ENCODE measurements at regions not wholly inside any gene's neighbourhood (a gene's known extent, or its start where the extent isn't known, plus 50 kb on each side); places are given as distances from the start of the nearest gene placed in this dataset.

DNA sequence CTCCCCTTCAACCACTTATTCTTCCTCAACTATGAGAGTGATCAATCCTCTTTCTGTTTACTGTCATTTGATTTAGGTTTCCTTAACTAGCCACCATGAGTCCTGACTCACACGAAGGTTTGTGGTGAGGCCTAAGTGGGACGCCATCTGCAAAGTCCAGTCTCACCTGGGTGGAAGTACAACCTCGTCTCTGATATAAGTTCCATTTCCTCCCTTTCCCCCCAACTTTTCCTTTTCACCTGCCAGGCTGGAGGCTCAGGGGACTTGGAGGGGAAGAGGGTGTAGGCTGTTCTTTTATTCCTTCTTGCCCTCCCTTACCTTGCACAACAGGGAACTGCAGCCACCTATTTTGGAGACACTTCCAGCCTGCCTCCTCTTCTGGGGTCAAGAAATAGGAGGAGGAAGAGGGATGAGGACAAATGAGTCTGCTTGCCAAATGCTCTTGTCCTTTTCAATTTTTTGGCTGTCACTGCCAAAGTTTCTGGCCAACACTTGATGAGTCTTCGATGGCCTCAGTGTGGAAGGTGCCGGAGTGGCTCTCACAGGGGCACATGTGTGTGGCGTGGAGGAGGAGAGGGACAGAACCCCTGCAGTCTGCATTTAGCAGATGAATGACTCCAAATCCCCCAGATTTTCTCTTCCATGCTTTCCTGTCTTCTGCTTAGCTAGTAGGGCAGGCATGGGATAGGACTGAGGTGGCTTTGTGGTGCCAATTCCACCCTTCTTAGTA lies 249.6 kb downstream of the NSG2 start:
- Histone ChIP-seq H3K36me3 (ENCODE audit: low read depth) (no peaks in the 10 kb centered on the region), H3K9me3 (peaks cover under 1% of the 10 kb centered on the region), H3K4me1 (ENCODE audit: low read depth) (no peaks in the 10 kb centered on the region), H3K4me3 (no peak overlapping the region)
- DNase-seq (no peak), ATAC-seq (no peak)
- intact Hi-C loops (cut with DNase I, micrococcal nuclease), result no loop called here
- TF ChIP-seq, protein P1, sequence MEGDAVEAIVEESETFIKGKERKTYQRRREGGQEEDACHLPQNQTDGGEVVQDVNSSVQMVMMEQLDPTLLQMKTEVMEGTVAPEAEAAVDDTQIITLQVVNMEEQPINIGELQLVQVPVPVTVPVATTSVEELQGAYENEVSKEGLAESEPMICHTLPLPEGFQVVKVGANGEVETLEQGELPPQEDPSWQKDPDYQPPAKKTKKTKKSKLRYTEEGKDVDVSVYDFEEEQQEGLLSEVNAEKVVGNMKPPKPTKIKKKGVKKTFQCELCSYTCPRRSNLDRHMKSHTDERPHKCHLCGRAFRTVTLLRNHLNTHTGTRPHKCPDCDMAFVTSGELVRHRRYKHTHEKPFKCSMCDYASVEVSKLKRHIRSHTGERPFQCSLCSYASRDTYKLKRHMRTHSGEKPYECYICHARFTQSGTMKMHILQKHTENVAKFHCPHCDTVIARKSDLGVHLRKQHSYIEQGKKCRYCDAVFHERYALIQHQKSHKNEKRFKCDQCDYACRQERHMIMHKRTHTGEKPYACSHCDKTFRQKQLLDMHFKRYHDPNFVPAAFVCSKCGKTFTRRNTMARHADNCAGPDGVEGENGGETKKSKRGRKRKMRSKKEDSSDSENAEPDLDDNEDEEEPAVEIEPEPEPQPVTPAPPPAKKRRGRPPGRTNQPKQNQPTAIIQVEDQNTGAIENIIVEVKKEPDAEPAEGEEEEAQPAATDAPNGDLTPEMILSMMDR (IDR thresholded peaks at IDR 0.05), result no peak

DNA sequence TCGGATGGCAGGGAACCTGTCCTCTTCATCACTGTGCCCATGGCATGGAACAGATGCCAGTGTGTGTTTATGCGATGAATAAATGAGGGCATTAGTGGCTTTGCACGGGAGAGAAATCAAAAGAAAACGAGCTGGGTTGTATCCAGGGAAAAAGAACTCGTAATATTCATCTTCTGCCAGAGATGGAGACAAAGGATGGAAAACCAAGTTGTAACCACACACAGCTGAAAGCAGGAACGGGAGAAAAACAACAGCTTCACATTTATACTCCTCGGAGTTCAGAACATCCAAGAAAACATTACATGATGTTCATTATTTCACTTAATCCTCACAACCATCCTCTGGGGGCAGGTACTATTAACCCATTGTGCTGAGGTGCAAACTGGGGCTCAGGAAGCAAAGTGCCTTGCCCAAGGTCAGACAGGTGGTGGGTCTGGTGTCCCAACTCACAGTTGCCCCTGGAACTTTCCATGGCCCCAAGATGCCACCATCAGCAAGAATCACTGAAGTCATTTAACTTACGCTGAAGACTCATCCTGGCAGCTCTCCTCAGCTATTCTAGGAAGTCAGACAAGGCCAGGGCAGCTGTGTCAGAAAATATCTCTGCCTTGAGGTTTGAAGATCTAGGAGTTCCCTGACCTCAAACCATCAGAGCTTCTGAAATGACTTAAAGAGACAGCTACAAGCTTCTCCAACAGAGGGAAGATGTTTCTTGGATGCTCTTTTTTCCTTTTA lies 250.4 kb downstream of the NSG2 start:
- Histone ChIP-seq H3K36me3 (ENCODE audit: low read depth) (no peaks in the 10 kb centered on the region), H3K4me1 (ENCODE audit: low read depth) (no peaks in the 10 kb centered on the region), H3K4me3 (no peak overlapping the region), H3K9me3 (no peaks in the 10 kb centered on the region)
- ATAC-seq (no peak), DNase-seq (no peak)
- intact Hi-C loops (cut with DNase I, micrococcal nuclease), result no loop called here
- TF ChIP-seq, protein P1 (IDR thresholded peaks at IDR 0.05), result no peak

DNA sequence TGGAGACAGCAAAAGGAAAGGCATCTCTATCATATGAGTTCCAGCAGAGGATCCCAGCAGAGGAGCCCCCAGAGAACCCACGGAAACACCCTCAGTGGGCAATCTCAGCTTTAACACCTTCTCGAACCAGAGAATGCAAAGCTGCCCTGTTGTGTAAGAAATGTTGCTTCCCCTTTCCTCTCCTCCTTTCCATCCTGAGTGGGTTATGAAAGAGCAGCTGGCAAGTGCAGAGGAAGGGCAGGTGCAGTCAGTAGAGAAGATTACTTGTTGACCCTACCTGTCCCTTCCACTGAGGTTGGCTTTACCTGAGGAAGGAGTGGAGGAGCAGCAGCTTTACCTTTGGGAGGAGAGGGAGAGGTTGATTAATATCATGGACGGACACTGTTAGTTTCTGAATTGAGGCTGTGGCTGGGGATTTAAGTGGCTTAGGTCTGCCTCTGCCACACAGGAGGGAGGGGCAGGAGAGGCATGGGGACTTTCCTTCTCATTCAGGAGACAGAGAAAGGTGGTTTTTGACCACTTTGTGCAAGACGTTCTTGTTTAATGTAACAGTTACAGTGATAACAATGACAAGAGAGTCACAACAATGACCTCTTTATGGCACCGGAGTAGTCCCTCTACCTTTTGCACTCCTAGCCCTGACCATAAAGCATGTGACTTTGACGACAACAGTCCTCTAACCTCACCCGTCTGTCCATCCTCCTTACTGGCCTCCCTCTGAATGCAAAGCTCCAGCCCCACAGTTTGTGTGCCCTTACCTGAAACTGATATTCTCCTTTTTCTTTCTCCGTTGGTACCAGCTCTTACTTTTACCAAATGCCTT lies 254.8 kb downstream of the NSG2 start:
- intact Hi-C loops (cut with DNase I, micrococcal nuclease), result no loop called here
- Histone ChIP-seq H3K36me3 (ENCODE audit: low read depth) (no peaks in the 10 kb centered on the region), H3K4me1 (ENCODE audit: low read depth) (no peaks in the 10 kb centered on the region), H3K4me3 (no peak overlapping the region), H3K9me3 (no peaks in the 10 kb centered on the region)
- ATAC-seq (no peak), DNase-seq (no peak)
- TF ChIP-seq, protein P1 (IDR thresholded peaks at IDR 0.05), result no peak

- ATAC-seq, result no peak
- no peak for DNase-seq
- Histone ChIP-seq H3K9me3 (no peaks in the 10 kb centered on the region), H3K4me3 (no peak overlapping the region), H3K4me1 (ENCODE audit: low read depth) (no peaks in the 10 kb centered on the region), H3K36me3 (ENCODE audit: low read depth) (no peaks in the 10 kb centered on the region)
- intact Hi-C loops (cut with DNase I, micrococcal nuclease), result no loop called here
- TF ChIP-seq, protein P1 (IDR thresholded peaks at IDR 0.05), result no peak
Measured at GRCh38 chr5:174300941-174301761, 255.6 kb downstream of the NSG2 start.

Measured in mucosa of descending colon (tissue), 3 donors.